H9 (cell line): ENCODE measurements at regions not wholly inside any gene's neighbourhood (a gene's known extent, or its start where the extent isn't known, plus 50 kb on each side); places are given as distances from the start of the nearest gene placed in this dataset.

Source experiments
- DNase-seq: peaks from one replicate; pipeline ENCODE4 v3.0.0-alpha.2; 2017
- H2AFZ ChIP-seq: one replicate; pipeline ENCODE4 v1.6.1; 2013; ENCODE audit warnings: mild to moderate bottlenecking, low read length, control low read depth, moderate library complexity
- H2AK5ac ChIP-seq: 2 replicates; pipeline ENCODE4 v1.6.1; 2013; ENCODE audit warnings: low read length, control low read depth, mixed read lengths; ENCODE audit not compliant: insufficient read length
- H2BK120ac ChIP-seq: one replicate; pipeline ENCODE4 v1.6.1; 2013; ENCODE audit warnings: low read depth, mild to moderate bottlenecking, low read length, control low read depth, inconsistent platforms; ENCODE audit not compliant: poor library complexity, severe bottlenecking
- H2BK12ac ChIP-seq: 2 replicates; pipeline ENCODE4 v1.6.1; 2013; ENCODE audit warnings: low read length, control low read depth, mixed read lengths, low read depth; ENCODE audit not compliant: insufficient read length
- H2BK15ac ChIP-seq: 2 replicates; pipeline ENCODE4 v1.6.1; 2013; ENCODE audit warnings: low read depth, low read length, control low read depth
- H2BK20ac ChIP-seq: one replicate; pipeline ENCODE4 v1.6.1; 2013; ENCODE audit warnings: low read depth, mild to moderate bottlenecking, low read length, control low read depth, inconsistent platforms; ENCODE audit not compliant: poor library complexity, severe bottlenecking
- H2BK5ac ChIP-seq: 2 replicates; pipeline ENCODE4 v1.6.1; 2013; ENCODE audit warnings: low read length, control low read depth, mixed read lengths; ENCODE audit not compliant: insufficient read length
- H3K14ac ChIP-seq: 2 replicates; pipeline ENCODE4 v1.6.1; 2013; ENCODE audit warnings: low read length, control low read depth; ENCODE audit not compliant: insufficient read depth
- H3K18ac ChIP-seq: 2 replicates; pipeline ENCODE4 v1.6.1; 2013; ENCODE audit warnings: low read depth, mild to moderate bottlenecking, mixed read lengths, low read length, control low read depth; ENCODE audit not compliant: insufficient read length
- H3K23ac ChIP-seq: 2 replicates; pipeline ENCODE4 v1.6.1; 2013; ENCODE audit warnings: low read length, control low read depth, mixed read lengths, low read depth; ENCODE audit not compliant: insufficient read length
- H3K23me2 ChIP-seq: 2 replicates; pipeline ENCODE4 v1.6.1; 2013; ENCODE audit warnings: low read depth, mild to moderate bottlenecking, mixed read lengths, low read length, control low read depth; ENCODE audit not compliant: insufficient read length, poor library complexity, severe bottlenecking
- H3K27ac ChIP-seq: 2 replicates; pipeline ENCODE4 v1.5.1; 2013; ENCODE audit warnings: low read length, control low read depth, mixed read lengths, low read depth; ENCODE audit not compliant: insufficient read length
- H3K27me3 ChIP-seq: 2 replicates; pipeline ENCODE4 v1.6.1; 2013; ENCODE audit warnings: low read length, control low read depth, inconsistent platforms; ENCODE audit not compliant: insufficient read depth
- H3K4ac ChIP-seq: 2 replicates; pipeline ENCODE4 v1.6.1; 2013; ENCODE audit warnings: low read depth, mild to moderate bottlenecking, control low read depth, inconsistent platforms, low read length, moderate library complexity
- H3K4me1 ChIP-seq: 2 replicates; pipeline ENCODE4 v1.6.1; 2013; ENCODE audit warnings: low read length, control low read depth, inconsistent platforms; ENCODE audit not compliant: insufficient read depth
- H3K4me2 ChIP-seq: 2 replicates; pipeline ENCODE4 v1.6.1; 2013; ENCODE audit warnings: low read length, control low read depth, mixed read lengths; ENCODE audit not compliant: insufficient read length, insufficient read depth
- H3K56ac ChIP-seq: 2 replicates; pipeline ENCODE4 v1.6.1; 2013; ENCODE audit warnings: low read depth, mild to moderate bottlenecking, mixed read lengths, low read length, control low read depth; ENCODE audit not compliant: insufficient read length
- H3K79me1 ChIP-seq: 2 replicates; pipeline ENCODE4 v1.6.1; 2013; ENCODE audit warnings: low read depth, mild to moderate bottlenecking, moderate library complexity, low read length, control low read depth, inconsistent platforms; ENCODE audit not compliant: insufficient read depth, poor library complexity, severe bottlenecking
- H3K79me2 ChIP-seq: 2 replicates; pipeline ENCODE4 v1.6.1; 2013; ENCODE audit warnings: low read length, control low read depth, inconsistent platforms; ENCODE audit not compliant: insufficient read depth
- H3K9ac ChIP-seq: 2 replicates; pipeline ENCODE4 v1.6.1; 2013; ENCODE audit warnings: low read length, control low read depth, mixed read lengths; ENCODE audit not compliant: insufficient read length; ENCODE audit errors: extremely low read depth
- H3K9me3 ChIP-seq: one replicate; pipeline ENCODE4 v1.6.1; 2013; ENCODE audit warnings: low read depth, low read length, inconsistent platforms; ENCODE audit not compliant: control insufficient read depth
- H3T11ph ChIP-seq: one replicate; pipeline ENCODE4 v1.6.1; 2013; ENCODE audit warnings: mild to moderate bottlenecking, low read length, control low read depth, inconsistent platforms
- H4K20me1 ChIP-seq: one replicate; pipeline ENCODE4 v1.6.1; 2013; ENCODE audit not compliant: control insufficient read depth, insufficient read length, insufficient read depth
- H4K5ac ChIP-seq: 2 replicates; pipeline ENCODE4 v1.6.1; 2013; ENCODE audit warnings: low read depth, mild to moderate bottlenecking, mixed read lengths, low read length, control low read depth; ENCODE audit not compliant: insufficient read length
- H4K8ac ChIP-seq: replicated peaks from 2 replicates; pipeline ENCODE4 v1.6.1; 2013; ENCODE audit warnings: low read length, control low read depth, mixed read lengths, low read depth; ENCODE audit not compliant: insufficient read length
- H4K91ac ChIP-seq: 2 replicates; pipeline ENCODE4 v1.6.1; 2013; ENCODE audit warnings: low read depth, mild to moderate bottlenecking, moderate library complexity, mixed read lengths, low read length, control low read depth; ENCODE audit not compliant: insufficient read length
- H3K27ac Mint-ChIP-seq, 3 experiments: 2 replicates in 2 of 3; 3 replicates in 1 of 3; pipeline ENCODE4 v1.8.0; 2020 to 2021; ENCODE audit warnings: mixed read lengths in 3 of 3, mild to moderate bottlenecking in 1 of 3, moderate library complexity in 1 of 3
- H3K27me3 Mint-ChIP-seq: 2 replicates; pipeline ENCODE4 v1.8.0; 2021; ENCODE audit warnings: low read depth, mild to moderate bottlenecking, moderate library complexity, mixed read lengths
- H3K36me3 Mint-ChIP-seq, 3 experiments: 2 replicates in 2 of 3; 3 replicates in 1 of 3; pipeline ENCODE4 v1.8.0; 2020 to 2021; ENCODE audit warnings: low read depth in 3 of 3, mixed read lengths in 3 of 3; ENCODE audit not compliant: insufficient read depth in 1 of 3
- H3K4me1 Mint-ChIP-seq, 2 experiments: 2 replicates each; pipeline ENCODE4 v1.8.0; 2020; ENCODE audit warnings: mixed read lengths in 2 of 2
- H3K4me3 Mint-ChIP-seq, 2 experiments: 2 replicates in 1 of 2; 3 replicates in 1 of 2; pipeline ENCODE4 v1.8.0; 2020 to 2021; ENCODE audit warnings: mild to moderate bottlenecking in 2 of 2, mixed read lengths in 2 of 2, moderate library complexity in 1 of 2
- H3K9me3 Mint-ChIP-seq, 2 experiments: 2 replicates in 1 of 2; 3 replicates in 1 of 2; pipeline ENCODE4 v1.8.0; 2020; ENCODE audit warnings: mild to moderate bottlenecking in 2 of 2, mixed read lengths in 2 of 2, moderate library complexity in 1 of 2
- CTCF ChIP-seq: fragments of 200-600 bp; sonication (generic); conservative IDR thresholded peaks from 3 replicates; pipeline ENCODE4 v1.8.0; 2021; ENCODE audit warnings: antibody characterized with exemption, mild to moderate bottlenecking
- WGBS: extraction: QIAGEN DNeasy Blood & Tissue Kit; methylation state at CpG from one replicate; pipeline ENCODE4 v1.1.7; 2013; ENCODE audit warnings: missing lambda C conversion rate, low lambda C conversion rate, mixed read lengths; ENCODE audit not compliant: insufficient read length; ENCODE audit errors: extremely low coverage; 5-methylcytosine and 5-hydroxymethylcytosine counted together

- no peak overlapping the region for H3T11ph ChIP-seq
- H2BK120ac ChIP-seq: no peak overlapping the region
- no CpG with 5 or more reads among the region's 1 CpG for WGBS
- H2AFZ ChIP-seq: no peak overlapping the region
- H2BK15ac ChIP-seq: no peak overlapping the region
- H4K8ac ChIP-seq: no peak overlapping the region
- H3K27ac ChIP-seq: no peak overlapping the region
- H2AK5ac ChIP-seq: no peak overlapping the region
- no peak overlapping the region for H4K5ac ChIP-seq
- H3K79me2 ChIP-seq: no peaks in the 10 kb centered on the region
- H3K9me3 Mint-ChIP-seq: no peaks in the 10 kb centered on the region
- H3K4me3 Mint-ChIP-seq: no peak overlapping the region
- no peaks in the 10 kb centered on the region for H3K27me3 ChIP-seq
- no peak overlapping the region for H2BK20ac ChIP-seq
- H3K36me3 Mint-ChIP-seq: no peaks in the 10 kb centered on the region
- no peak overlapping the region for H3K27ac Mint-ChIP-seq
- H3K9me3 ChIP-seq: no peaks in the 10 kb centered on the region
- H3K14ac ChIP-seq: no peak overlapping the region
- no peak overlapping the region for H3K18ac ChIP-seq
- H2BK5ac ChIP-seq: no peak overlapping the region
- no peak overlapping the region for H2BK12ac ChIP-seq
- H3K4me1 ChIP-seq: no peaks in the 10 kb centered on the region
- H3K23ac ChIP-seq: no peak overlapping the region
- no peak for DNase-seq
- no peak overlapping the region for H4K91ac ChIP-seq
- no peaks in the 10 kb centered on the region for H3K79me1 ChIP-seq
- H3K23me2 ChIP-seq: no peaks in the 10 kb centered on the region
- no peak overlapping the region for H3K4ac ChIP-seq
- H3K9ac ChIP-seq: no peak overlapping the region
- H4K20me1 ChIP-seq: no peaks in the 10 kb centered on the region
- no peak overlapping the region for H3K56ac ChIP-seq
- H3K4me1 Mint-ChIP-seq: no peaks in the 10 kb centered on the region
- TF ChIP-seq CTCF: no peak
- H3K27me3 Mint-ChIP-seq: no peaks in the 10 kb centered on the region
- no peak overlapping the region for H3K4me2 ChIP-seq
Observed at GRCh38 chr6:105501826-105502344, 99.0 kb upstream of the PREP start.
